HFFc6 (cell line): ENCODE measurements at regions not wholly inside any gene's neighbourhood (a gene's known extent, or its start where the extent isn't known, plus 50 kb on each side); places are given as distances from the start of the nearest gene placed in this dataset.

Experiments
- DNase-seq: peaks from one replicate; pipeline ENCODE4 v3.0.0-alpha.2; 2018
- H3K27ac Mint-ChIP-seq: 2 replicates; pipeline ENCODE4 v1.8.0; 2020; ENCODE audit warnings: mild to moderate bottlenecking, mixed read lengths
- H3K27me3 Mint-ChIP-seq: 2 replicates; pipeline ENCODE4 v1.8.0; 2021; ENCODE audit warnings: mild to moderate bottlenecking, moderate library complexity, mixed read lengths; ENCODE audit not compliant: insufficient read depth
- H3K36me3 Mint-ChIP-seq: 2 replicates; pipeline ENCODE4 v1.8.0; 2021; ENCODE audit warnings: low read depth, mixed read lengths
- H3K4me1 Mint-ChIP-seq: 2 replicates; pipeline ENCODE4 v1.8.0; 2020; ENCODE audit warnings: low read depth, mixed read lengths
- H3K4me3 Mint-ChIP-seq: 2 replicates; pipeline ENCODE4 v1.8.0; 2020; ENCODE audit warnings: mild to moderate bottlenecking, moderate library complexity, mixed read lengths
- H3K9me3 Mint-ChIP-seq: 2 replicates; pipeline ENCODE4 v1.8.0; 2020; ENCODE audit warnings: mild to moderate bottlenecking, mixed read lengths
- TF ChIP-seq, protein P1 (sequence below): fragments of 200-600 bp; sonication (generic); IDR thresholded peaks from 2 replicates; pipeline ENCODE4 v1.5.0; 2021; ENCODE audit warnings: antibody characterized with exemption, mild to moderate bottlenecking

DNA sequence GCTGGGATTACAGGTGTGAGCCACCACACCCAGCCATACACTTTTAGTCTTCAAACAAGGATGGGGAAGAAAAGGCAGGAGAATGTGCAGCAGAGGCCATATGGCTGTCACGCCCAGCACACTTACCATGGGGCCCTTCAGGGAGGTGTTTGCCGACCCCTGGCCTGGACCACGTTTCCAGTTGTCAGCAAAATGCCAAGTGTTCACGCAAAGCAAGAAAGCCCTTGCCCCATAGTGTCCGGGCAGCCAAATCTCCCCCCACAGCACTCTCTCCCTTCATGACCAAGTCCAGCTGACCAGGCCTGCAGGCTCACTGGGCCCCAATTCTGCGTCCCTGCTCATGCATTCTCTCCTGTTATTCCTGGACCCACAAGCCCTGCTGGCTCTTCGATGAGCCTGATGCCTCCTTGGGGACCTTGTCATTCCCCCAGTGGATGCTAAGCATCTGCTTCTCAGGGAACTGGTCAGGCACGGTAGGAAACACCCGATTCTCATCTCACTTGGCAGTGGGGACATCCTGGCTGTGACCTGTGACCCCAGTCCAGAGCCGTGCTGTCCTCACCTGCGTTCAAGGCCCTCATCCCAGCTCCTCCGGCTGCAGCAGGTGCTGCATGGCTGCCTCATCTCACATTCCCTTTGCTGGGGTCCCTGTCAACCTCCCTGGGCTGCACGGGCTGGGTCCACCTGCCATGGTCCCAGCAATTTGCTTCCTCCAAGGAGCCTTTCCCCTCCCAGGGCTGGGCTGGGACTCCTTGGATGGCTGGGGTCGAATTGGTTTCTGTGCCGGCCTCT is 96.4 kb downstream of the CTTN start:
- Mint-ChIP-seq H3K27me3 (peaks cover 30% of the 10 kb centered on the region), H3K4me1 (no peaks in the 10 kb centered on the region), H3K4me3 (no peak overlapping the region), H3K27ac (no peak overlapping the region), H3K9me3 (peaks cover 9% of the 10 kb centered on the region), H3K36me3 (no peaks in the 10 kb centered on the region)
- no peak for DNase-seq
- TF ChIP-seq, protein P1, sequence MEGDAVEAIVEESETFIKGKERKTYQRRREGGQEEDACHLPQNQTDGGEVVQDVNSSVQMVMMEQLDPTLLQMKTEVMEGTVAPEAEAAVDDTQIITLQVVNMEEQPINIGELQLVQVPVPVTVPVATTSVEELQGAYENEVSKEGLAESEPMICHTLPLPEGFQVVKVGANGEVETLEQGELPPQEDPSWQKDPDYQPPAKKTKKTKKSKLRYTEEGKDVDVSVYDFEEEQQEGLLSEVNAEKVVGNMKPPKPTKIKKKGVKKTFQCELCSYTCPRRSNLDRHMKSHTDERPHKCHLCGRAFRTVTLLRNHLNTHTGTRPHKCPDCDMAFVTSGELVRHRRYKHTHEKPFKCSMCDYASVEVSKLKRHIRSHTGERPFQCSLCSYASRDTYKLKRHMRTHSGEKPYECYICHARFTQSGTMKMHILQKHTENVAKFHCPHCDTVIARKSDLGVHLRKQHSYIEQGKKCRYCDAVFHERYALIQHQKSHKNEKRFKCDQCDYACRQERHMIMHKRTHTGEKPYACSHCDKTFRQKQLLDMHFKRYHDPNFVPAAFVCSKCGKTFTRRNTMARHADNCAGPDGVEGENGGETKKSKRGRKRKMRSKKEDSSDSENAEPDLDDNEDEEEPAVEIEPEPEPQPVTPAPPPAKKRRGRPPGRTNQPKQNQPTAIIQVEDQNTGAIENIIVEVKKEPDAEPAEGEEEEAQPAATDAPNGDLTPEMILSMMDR = no peak

DNA sequence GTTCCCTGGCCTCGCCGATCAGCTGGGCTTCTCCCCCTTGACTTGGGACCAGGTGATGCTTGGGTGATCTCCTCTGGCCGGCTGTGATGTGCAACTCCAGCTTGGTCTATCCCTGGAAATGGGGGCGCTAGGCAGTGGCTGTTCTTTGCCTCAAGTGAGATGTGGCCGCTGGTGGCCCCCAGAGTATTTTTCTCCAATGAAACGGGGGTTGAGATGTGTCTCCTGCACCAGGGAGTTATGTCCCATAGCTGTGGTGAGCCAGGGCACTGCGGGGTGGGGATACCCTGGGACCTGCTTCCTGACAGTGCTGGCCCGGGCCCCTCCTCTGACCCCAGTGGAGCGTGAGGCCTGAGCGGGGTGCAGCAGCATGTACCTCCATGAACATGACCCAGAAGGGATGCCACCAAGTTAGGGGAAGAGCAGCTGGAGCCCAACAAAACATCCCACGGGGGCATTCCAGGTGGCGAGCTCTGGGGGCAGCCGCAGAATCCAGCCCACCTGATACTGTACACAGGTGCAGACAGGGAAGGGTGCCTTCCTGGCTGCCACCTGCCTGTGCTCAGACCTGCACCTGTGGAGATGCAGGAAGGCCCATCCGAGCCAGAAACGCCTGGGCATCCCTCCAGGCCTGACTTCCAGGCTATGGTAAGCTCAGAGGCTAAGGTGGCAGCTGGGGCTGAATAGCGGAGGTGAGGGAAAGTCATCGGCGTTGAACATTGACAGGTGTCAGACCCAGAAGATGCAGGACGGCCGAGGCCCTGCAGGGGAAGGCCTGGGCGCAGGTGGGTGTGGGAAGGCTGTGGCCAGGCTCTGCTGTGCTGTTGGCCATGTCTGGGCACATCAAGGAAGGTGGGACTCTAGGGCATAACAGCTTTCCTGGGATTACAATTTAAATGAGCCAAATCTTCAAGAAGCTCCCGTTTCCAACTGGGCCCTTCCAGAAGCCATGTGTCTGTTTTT is 97.3 kb downstream of the CTTN start:
- no peaks in the 10 kb centered on the region for H3K4me1 Mint-ChIP-seq
- TF ChIP-seq, protein P1 = no peak
- no peak for DNase-seq
- peaks cover 7% of the 10 kb centered on the region for H3K9me3 Mint-ChIP-seq
- H3K36me3 Mint-ChIP-seq = no peaks in the 10 kb centered on the region
- H3K27me3 Mint-ChIP-seq = peaks cover 30% of the 10 kb centered on the region
- H3K27ac Mint-ChIP-seq = no peak overlapping the region
- no peak overlapping the region for H3K4me3 Mint-ChIP-seq

DNA sequence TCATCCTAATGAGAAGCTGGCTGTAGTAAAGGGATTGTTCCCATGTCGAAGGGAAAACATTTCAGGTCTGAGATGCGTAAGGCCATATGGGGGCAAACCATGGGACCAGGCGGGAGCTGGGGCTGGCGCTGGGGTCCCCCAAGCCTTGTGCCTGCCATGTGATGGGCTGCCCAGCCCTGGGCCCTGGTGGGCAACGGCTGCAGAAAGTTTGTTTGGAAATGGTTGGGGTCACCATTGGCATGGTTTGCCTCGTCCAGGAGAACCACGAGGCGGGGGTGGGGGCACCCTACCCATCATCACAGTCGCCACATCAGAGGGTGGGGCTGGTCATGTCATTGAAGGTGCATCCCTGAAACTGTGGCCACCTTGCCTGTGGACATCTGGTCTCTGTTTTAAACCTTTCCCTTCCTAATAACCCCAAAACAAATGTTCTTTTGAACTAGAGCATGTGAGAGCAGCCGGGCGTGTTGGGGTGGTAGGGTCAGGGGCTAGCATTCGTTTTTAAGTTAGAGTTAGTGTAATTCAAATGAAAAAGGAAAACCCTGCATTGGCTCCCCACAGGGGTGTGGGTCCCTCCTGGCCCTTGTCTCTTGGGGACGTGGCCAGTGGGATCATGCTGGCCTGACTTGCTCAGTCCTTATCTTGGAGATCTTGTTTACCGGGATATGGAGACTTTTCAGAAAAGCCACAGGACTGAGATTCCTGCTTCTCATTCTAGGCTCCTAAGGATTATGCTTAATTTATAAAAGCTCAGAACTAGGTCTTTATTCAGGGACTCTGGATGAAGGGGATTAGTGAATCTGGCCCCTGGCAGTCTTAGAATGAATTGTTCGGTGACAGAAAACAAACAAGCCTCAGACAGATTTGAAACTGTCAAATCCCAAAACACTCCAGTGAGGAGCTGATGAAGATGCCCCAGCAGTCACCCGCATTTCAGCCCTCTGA is 98.5 kb downstream of the CTTN start:
- Mint-ChIP-seq H3K27me3 (peaks cover 30% of the 10 kb centered on the region), H3K4me3 (no peak overlapping the region), H3K4me1 (no peaks in the 10 kb centered on the region), H3K27ac (no peak overlapping the region), H3K9me3 (no peaks in the 10 kb centered on the region), H3K36me3 (no peaks in the 10 kb centered on the region)
- TF ChIP-seq, protein P1 = no peak
- DNase-seq = no peak

DNA sequence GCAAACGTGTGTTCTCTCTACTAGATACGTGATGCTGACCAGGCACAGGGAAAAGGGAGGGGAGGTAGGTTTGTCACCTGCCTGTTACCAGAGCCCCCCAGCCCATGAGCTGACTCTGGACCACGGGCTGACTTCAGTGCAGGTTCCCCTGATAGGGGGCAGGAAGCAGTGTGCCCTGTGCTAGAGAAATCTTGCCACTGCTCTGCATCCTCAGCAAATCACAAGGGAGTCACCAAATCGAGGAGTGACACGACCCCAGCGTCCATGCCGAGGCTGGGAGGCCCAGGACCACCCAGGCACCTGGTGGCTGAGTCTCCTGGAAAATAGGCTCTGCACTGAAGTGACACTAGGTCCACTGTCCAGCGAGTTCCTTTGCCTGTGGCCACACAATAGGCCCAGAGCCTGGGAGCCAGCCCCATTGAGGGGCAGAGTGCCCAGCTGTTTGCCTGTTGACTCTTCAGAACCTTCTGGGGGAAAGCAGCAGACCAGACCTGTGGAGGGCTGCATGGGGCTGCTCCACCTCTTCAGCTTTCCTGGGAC is 99.3 kb downstream of the CTTN start:
- H3K4me1 Mint-ChIP-seq = no peaks in the 10 kb centered on the region
- H3K27ac Mint-ChIP-seq = no peak overlapping the region
- H3K4me3 Mint-ChIP-seq = no peak overlapping the region
- peaks cover 32% of the 10 kb centered on the region for H3K27me3 Mint-ChIP-seq
- TF ChIP-seq, protein P1 = no peak
- no peaks in the 10 kb centered on the region for H3K9me3 Mint-ChIP-seq
- no peaks in the 10 kb centered on the region for H3K36me3 Mint-ChIP-seq
- DNase-seq = no peak

DNA sequence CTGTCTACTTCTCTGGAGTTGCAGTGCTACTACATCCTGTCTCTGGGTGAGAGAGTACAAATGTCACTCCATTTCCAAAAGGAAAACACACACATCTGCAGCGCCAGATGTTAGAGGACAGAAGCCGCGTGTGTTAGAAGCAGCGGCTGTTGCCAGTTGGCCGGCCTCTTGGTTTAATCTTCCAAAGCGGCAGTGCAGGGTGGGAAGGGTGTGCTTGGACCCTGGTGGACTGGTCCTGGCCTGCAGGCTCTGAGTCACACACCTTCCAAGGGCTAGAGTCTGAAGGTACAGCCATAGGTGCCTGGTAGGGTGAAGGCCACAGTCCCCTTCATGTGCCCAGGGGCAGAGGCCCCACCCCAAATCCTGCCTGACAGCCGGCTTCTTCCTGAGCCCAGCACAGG is 99.8 kb downstream of the CTTN start:
- Mint-ChIP-seq H3K36me3 (no peaks in the 10 kb centered on the region), H3K9me3 (no peaks in the 10 kb centered on the region), H3K27me3 (peaks cover 32% of the 10 kb centered on the region), H3K4me1 (no peaks in the 10 kb centered on the region), H3K4me3 (no peak overlapping the region), H3K27ac (no peak overlapping the region)
- TF ChIP-seq, protein P1 = no peak
- DNase-seq = no peak
